Loucy (cell line): ENCODE measurements at regions not wholly inside any gene's neighbourhood (a gene's known extent, or its start where the extent isn't known, plus 50 kb on each side); places are given as distances from the start of the nearest gene placed in this dataset.

Experiments
- CTCF ChIP-seq: fragments of 200-600 bp; sonication (generic); conservative IDR thresholded peaks from 2 replicates; pipeline ENCODE4 v1.5.1; 2014; ENCODE audit warnings: mild to moderate bottlenecking, antibody characterized with exemption, low read length
- EZH2phosphoT487 ChIP-seq: fragments of 200-600 bp; IDR thresholded peaks from 2 replicates; pipeline ENCODE4 v1.6.1; 2018; ENCODE audit warnings: antibody characterized with exemption, mild to moderate bottlenecking, moderate library complexity, borderline replicate concordance

GRCh38 chr4:83865417-83866150, 329.7 kb downstream of the GPAT3 start:
- TF ChIP-seq CTCF (no peak), EZH2phosphoT487 (no peak)
